SK-N-SH (cell line): ENCODE measurements at regions not wholly inside any gene's neighbourhood (a gene's known extent, or its start where the extent isn't known, plus 50 kb on each side); places are given as distances from the start of the nearest gene placed in this dataset.

ENCODE experiments used
- CTCF ChIA-PET: fragments of 300-600, 350-600 bp; formaldehyde crosslinking; extraction: SDS; loops from one replicate; lab custom pipeline; 2021; lab: Yijun Ruan, JAX
- POLR2A ChIA-PET: fragments of 350-600 bp; sonication (Branson Sonifier 250); formaldehyde crosslinking; extraction: SDS; loops from one replicate; lab custom pipeline; 2020; ENCODE audit warnings: antibody characterized with exemption, inconsistent platforms; lab: Yijun Ruan, JAX
- DNase-seq: peaks from one replicate; pipeline ENCODE4 v3.0.0; 2012
- H2AFZ ChIP-seq: fragments of 200-600 bp; sonication (generic); 2 replicates; pipeline ENCODE4 v1.8.1; 2016; ENCODE audit warnings: antibody characterized with exemption, mild to moderate bottlenecking, low read depth
- H3F3A ChIP-seq: fragments of 200-600 bp; sonication (generic); replicated peaks from 2 replicates; pipeline ENCODE3; 2016; ENCODE audit warnings: antibody characterized with exemption, mild to moderate bottlenecking; ENCODE audit not compliant: insufficient read depth
- H3K27ac ChIP-seq, 2 experiments: fragments of 200-500 bp in 1 of 2; fragments of 200-600 bp in 1 of 2; sonication (Bioruptor generic) in 1 of 2; sonication (generic), shearing (Covaris generic) in 1 of 2; 2 replicates each; pipeline versions ENCODE4 v1.5.1 to v1.6.1; 2014 to 2016; ENCODE audit warnings: low read depth in 2 of 2, inconsistent platforms in 1 of 2, low read length in 1 of 2, mild to moderate bottlenecking in 1 of 2, mixed read lengths in 1 of 2
- H3K27me3 ChIP-seq: fragments of 200-600 bp; sonication (generic), shearing (Covaris generic); 2 replicates; pipeline ENCODE4 v1.6.1; 2016; ENCODE audit warnings: mixed run types; ENCODE audit not compliant: insufficient read depth
- H3K36me3 ChIP-seq, 2 experiments: fragments of 200-500 bp in 1 of 2; fragments of 200-600 bp in 1 of 2; sonication (Bioruptor generic) in 1 of 2; sonication (generic) in 1 of 2; replicated peaks in 1 of 2; 2 replicates each; pipeline versions ENCODE3 to v1.5.1; 2014 to 2016; ENCODE audit warnings: low read length in 1 of 2, mild to moderate bottlenecking in 1 of 2; ENCODE audit not compliant: insufficient read depth in 2 of 2, control insufficient read depth in 1 of 2
- H3K4me1 ChIP-seq, 2 experiments: fragments of 200-500 bp in 1 of 2; fragments of 200-600 bp in 1 of 2; sonication (Bioruptor generic) in 1 of 2; sonication (generic), shearing (Covaris generic) in 1 of 2; 2 replicates each; pipeline versions ENCODE4 v1.5.1 to v1.6.1; 2014 to 2016; ENCODE audit warnings: low read depth in 1 of 2, low read length in 1 of 2, mixed run types in 1 of 2; ENCODE audit not compliant: insufficient read depth in 2 of 2, control insufficient read depth in 1 of 2
- H3K4me2 ChIP-seq: fragments of 200-600 bp; sonication (generic), shearing (Covaris generic); 2 replicates; pipeline ENCODE4 v1.6.1; 2017; ENCODE audit warnings: mixed run types
- H3K4me3 ChIP-seq, 2 experiments: fragments of 200-500 bp in 1 of 2; fragments of 200-600 bp in 1 of 2; sonication (Bioruptor generic) in 1 of 2; sonication (generic), shearing (Covaris generic) in 1 of 2; 2 replicates each; pipeline versions ENCODE4 v1.5.1 to v1.8.1; 2014 to 2016; ENCODE audit warnings: low read depth in 2 of 2, inconsistent platforms in 1 of 2, low read length in 1 of 2, mild to moderate bottlenecking in 1 of 2, mixed read lengths in 1 of 2, moderate library complexity in 1 of 2
- H3K79me2 ChIP-seq: fragments of 200-600 bp; sonication (generic); 2 replicates; pipeline ENCODE4 v1.8.1; 2017; ENCODE audit warnings: mild to moderate bottlenecking; ENCODE audit not compliant: insufficient read depth
- H3K9ac ChIP-seq: fragments of 200-600 bp; sonication (generic); 2 replicates; pipeline ENCODE4 v1.6.1; 2017; ENCODE audit warnings: mixed run types
- H3K9me2 ChIP-seq: fragments of 200-600 bp; sonication (generic); 2 replicates; pipeline ENCODE4 v1.6.1; 2017; ENCODE audit warnings: mixed run types
- H3K9me3 ChIP-seq: fragments of 200-600 bp; sonication (generic); 2 replicates; pipeline ENCODE4 v1.6.1; 2017; ENCODE audit warnings: mixed run types, mild to moderate bottlenecking, moderate library complexity
- H4K20me1 ChIP-seq: fragments of 200-600 bp; sonication (generic); 2 replicates; pipeline ENCODE4 v1.6.1; 2017; ENCODE audit warnings: mild to moderate bottlenecking, mixed run types; ENCODE audit not compliant: insufficient read depth
- CHD2 ChIP-seq: fragments of 150-350 bp; IDR thresholded peaks from 2 replicates; pipeline ENCODE4 v1.6.1; 2018; ENCODE audit warnings: low read length; ENCODE audit not compliant: partially characterized antibody
- ELF1 ChIP-seq: IDR thresholded peaks from 2 replicates; pipeline ENCODE4 v1.4.0; 2012
- EP300 ChIP-seq, 2 experiments: IDR thresholded peaks; 2 replicates each; pipeline versions ENCODE4 v1.4.0 to v1.6.1; 2012; ENCODE audit warnings: borderline replicate concordance in 1 of 2, low read depth in 1 of 2, low read length in 1 of 2
- FOXM1 ChIP-seq: IDR thresholded peaks from 2 replicates; pipeline ENCODE4 v1.4.0; 2012; ENCODE audit warnings: low read depth, mild to moderate bottlenecking
- GABPA ChIP-seq: IDR thresholded peaks from 2 replicates; pipeline ENCODE4 v1.4.0; 2012; ENCODE audit warnings: low read depth, mild to moderate bottlenecking
- NFIC ChIP-seq: IDR thresholded peaks from 2 replicates; pipeline ENCODE4 v1.4.0; 2012; ENCODE audit warnings: borderline replicate concordance
- NRF1 ChIP-seq: IDR thresholded peaks from 2 replicates; pipeline ENCODE4 v1.6.1; 2012; ENCODE audit warnings: low read depth, mild to moderate bottlenecking, low read length
- RAD21 ChIP-seq: IDR thresholded peaks from 2 replicates; pipeline ENCODE4 v1.6.1; 2012; ENCODE audit warnings: mild to moderate bottlenecking, low read length
- SIN3A ChIP-seq: IDR thresholded peaks from 2 replicates; pipeline ENCODE4 v1.6.1; 2012; ENCODE audit warnings: low read depth, mild to moderate bottlenecking, low read length, moderate library complexity, borderline replicate concordance
- TCF12 ChIP-seq: IDR thresholded peaks from 2 replicates; pipeline ENCODE4 v1.4.0; 2012
- YY1 ChIP-seq: IDR thresholded peaks from 2 replicates; pipeline ENCODE4 v1.4.0; 2012; ENCODE audit warnings: low read depth, mild to moderate bottlenecking
- WGBS: methylation state at CpG from one replicate; pipeline ENCODE4 v1.1.6; 2017; ENCODE audit warnings: low lambda C conversion rate; 5-methylcytosine and 5-hydroxymethylcytosine counted together
- TF ChIP-seq, protein P1 (sequence below): IDR thresholded peaks from 2 replicates; pipeline ENCODE4 v1.4.0; 2012; ENCODE audit warnings: low read depth, borderline replicate concordance
- TF ChIP-seq, protein P2 (sequence below): IDR thresholded peaks from 2 replicates; pipeline ENCODE4 v1.4.0; 2012; ENCODE audit warnings: low read depth
- TF ChIP-seq, protein P3 (sequence below): IDR thresholded peaks from 2 replicates; pipeline ENCODE4 v1.6.1; 2012; ENCODE audit warnings: mild to moderate bottlenecking, low read depth, low read length, moderate library complexity
- TF ChIP-seq, protein P4 (sequence below): IDR thresholded peaks from 2 replicates; pipeline ENCODE4; 2012

DNA sequence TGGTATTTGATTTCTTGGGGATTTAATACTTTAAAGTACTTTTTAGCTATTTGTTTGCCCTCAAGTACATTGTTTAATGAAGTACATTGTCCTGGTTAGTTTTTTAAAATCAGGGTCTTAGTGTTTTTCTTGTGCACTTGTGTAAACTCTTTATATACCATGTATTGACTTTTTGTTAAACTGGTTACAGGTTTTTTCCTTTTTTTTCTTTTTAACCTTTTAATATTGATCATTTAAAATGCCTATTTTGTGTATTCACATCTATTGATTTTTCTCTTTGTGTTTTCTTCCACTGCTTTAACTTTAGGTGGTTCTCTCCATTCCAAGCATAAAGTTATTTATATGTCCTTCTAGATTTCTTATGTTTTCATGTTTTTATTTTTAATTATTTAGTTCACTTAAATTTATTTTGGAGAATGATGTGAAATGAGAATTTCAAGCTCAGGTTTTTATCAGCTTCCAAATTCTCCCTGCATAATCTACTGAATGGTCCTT lies 84.5 kb upstream of the MYCN start (continued):
- TF ChIP-seq, protein P1, sequence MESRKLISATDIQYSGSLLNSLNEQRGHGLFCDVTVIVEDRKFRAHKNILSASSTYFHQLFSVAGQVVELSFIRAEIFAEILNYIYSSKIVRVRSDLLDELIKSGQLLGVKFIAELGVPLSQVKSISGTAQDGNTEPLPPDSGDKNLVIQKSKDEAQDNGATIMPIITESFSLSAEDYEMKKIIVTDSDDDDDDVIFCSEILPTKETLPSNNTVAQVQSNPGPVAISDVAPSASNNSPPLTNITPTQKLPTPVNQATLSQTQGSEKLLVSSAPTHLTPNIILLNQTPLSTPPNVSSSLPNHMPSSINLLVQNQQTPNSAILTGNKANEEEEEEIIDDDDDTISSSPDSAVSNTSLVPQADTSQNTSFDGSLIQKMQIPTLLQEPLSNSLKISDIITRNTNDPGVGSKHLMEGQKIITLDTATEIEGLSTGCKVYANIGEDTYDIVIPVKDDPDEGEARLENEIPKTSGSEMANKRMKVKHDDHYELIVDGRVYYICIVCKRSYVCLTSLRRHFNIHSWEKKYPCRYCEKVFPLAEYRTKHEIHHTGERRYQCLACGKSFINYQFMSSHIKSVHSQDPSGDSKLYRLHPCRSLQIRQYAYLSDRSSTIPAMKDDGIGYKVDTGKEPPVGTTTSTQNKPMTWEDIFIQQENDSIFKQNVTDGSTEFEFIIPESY = no peak
- TF ChIP-seq EP300 (IDR thresholded peaks at IDR 0.05; ENCODE audit: borderline replicate concordance in 1 of 2, low read depth in 1 of 2, low read length in 1 of 2) = no peak
- no peak for TF ChIP-seq GABPA
- TF ChIP-seq, protein P2, sequence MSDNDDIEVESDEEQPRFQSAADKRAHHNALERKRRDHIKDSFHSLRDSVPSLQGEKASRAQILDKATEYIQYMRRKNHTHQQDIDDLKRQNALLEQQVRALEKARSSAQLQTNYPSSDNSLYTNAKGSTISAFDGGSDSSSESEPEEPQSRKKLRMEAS = no peak

DNA sequence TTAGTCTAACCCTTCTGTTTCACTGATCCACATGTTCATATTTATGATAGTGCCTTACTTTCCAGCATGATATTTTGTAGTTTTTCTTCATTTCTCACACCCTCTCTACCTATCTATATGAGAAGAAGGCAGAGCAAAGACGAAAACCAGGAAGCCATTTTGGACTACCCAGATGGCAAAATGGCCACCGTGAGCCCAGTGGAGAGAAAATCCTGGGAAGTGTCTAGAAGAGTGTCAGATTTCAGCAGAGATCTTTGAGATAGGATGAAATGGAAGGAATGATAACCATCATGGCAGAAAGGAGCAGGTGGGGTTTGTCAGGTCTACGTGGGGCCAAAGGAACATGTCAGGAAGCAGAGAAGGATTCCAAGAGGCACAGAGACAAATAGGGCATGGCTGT lies 84.0 kb upstream of the MYCN start:
- 32% methylated on average over 3 of the region's 3 CpGs for whole genome bisulfite sequencing
- H3K27me3 ChIP-seq = no peaks in the 10 kb centered on the region
- no peak overlapping the region for H3K27ac ChIP-seq
- CTCF ChIA-PET = interaction anchor here (1.8 kb wide), 1 partner anchor 752 kb away, joined by 8 read pairs; no protein-coding TSS in a partner anchor
- H2AFZ ChIP-seq = no peak overlapping the region
- no peaks in the 10 kb centered on the region for H3K4me1 ChIP-seq
- no peak overlapping the region for H3K4me3 ChIP-seq
- no peak for DNase-seq
- no peaks in the 10 kb centered on the region for H3F3A ChIP-seq
- no peaks in the 10 kb centered on the region for H3K9me2 ChIP-seq
- H4K20me1 ChIP-seq = no peaks in the 10 kb centered on the region
- POLR2A ChIA-PET = interaction anchor here (0.6 to 0.7 kb wide), 2 partner anchors 11 to 664 kb away, joined by 3 to 4 read pairs; no protein-coding TSS in a partner anchor
- TF ChIP-seq, protein P3, sequence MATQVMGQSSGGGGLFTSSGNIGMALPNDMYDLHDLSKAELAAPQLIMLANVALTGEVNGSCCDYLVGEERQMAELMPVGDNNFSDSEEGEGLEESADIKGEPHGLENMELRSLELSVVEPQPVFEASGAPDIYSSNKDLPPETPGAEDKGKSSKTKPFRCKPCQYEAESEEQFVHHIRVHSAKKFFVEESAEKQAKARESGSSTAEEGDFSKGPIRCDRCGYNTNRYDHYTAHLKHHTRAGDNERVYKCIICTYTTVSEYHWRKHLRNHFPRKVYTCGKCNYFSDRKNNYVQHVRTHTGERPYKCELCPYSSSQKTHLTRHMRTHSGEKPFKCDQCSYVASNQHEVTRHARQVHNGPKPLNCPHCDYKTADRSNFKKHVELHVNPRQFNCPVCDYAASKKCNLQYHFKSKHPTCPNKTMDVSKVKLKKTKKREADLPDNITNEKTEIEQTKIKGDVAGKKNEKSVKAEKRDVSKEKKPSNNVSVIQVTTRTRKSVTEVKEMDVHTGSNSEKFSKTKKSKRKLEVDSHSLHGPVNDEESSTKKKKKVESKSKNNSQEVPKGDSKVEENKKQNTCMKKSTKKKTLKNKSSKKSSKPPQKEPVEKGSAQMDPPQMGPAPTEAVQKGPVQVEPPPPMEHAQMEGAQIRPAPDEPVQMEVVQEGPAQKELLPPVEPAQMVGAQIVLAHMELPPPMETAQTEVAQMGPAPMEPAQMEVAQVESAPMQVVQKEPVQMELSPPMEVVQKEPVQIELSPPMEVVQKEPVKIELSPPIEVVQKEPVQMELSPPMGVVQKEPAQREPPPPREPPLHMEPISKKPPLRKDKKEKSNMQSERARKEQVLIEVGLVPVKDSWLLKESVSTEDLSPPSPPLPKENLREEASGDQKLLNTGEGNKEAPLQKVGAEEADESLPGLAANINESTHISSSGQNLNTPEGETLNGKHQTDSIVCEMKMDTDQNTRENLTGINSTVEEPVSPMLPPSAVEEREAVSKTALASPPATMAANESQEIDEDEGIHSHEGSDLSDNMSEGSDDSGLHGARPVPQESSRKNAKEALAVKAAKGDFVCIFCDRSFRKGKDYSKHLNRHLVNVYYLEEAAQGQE = no peak
- TF ChIP-seq, all 33 proteins: peak for 0
- no peaks in the 10 kb centered on the region for H3K36me3 ChIP-seq
- 0 out of 2 replicates have a peak, but pooled peaks cover 6% of the 10 kb centered on the region for H3K9me3 ChIP-seq
- H3K4me2 ChIP-seq = no peak overlapping the region
- H3K9ac ChIP-seq = no peak overlapping the region
- no peaks in the 10 kb centered on the region for H3K79me2 ChIP-seq

DNA sequence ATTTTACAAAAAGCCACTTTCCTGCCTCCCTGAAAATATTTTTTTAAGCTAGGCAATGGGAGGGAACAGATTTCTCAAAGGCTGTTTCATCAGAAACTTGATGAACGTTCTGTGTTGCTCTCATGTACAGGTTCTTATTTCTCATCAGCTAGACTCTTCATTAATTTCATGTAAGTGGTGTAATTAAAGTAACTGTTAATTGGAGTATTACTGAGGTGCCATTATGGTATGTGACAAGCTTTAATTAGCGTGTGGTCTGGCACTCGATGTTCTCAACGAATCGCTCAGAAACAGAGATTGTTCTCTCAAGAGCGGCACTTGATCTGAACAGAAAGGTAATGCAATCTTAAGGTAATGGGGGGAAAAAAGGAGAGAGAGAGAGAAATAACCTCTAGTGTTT lies 81.9 kb upstream of the MYCN start:
- DNase-seq = no peak
- no peaks in the 10 kb centered on the region for H4K20me1 ChIP-seq
- no peak overlapping the region for H2AFZ ChIP-seq
- no peaks in the 10 kb centered on the region for H3K36me3 ChIP-seq
- no peak overlapping the region for H3K4me3 ChIP-seq
- H3K27ac ChIP-seq = no peak overlapping the region
- no peak overlapping the region for H3K4me2 ChIP-seq
- no peak overlapping the region for H3K9ac ChIP-seq
- no peaks in the 10 kb centered on the region for H3K79me2 ChIP-seq
- 0 out of 2 replicates have a peak, but pooled peaks cover 8% of the 10 kb centered on the region for H3K9me3 ChIP-seq
- no peaks in the 10 kb centered on the region for H3F3A ChIP-seq
- no peak for TF ChIP-seq SIN3A
- TF ChIP-seq TCF12 = no peak
- TF ChIP-seq YY1 = no peak
- TF ChIP-seq RAD21 = no peak
- TF ChIP-seq, protein P4, sequence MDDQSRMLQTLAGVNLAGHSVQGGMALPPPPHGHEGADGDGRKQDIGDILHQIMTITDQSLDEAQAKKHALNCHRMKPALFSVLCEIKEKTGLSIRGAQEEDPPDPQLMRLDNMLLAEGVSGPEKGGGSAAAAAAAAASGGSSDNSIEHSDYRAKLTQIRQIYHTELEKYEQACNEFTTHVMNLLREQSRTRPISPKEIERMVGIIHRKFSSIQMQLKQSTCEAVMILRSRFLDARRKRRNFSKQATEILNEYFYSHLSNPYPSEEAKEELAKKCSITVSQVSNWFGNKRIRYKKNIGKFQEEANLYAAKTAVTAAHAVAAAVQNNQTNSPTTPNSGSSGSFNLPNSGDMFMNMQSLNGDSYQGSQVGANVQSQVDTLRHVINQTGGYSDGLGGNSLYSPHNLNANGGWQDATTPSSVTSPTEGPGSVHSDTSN = no peak
- TF ChIP-seq ELF1 = no peak
- TF ChIP-seq NRF1 = no peak
- no peak for TF ChIP-seq CHD2
- TF ChIP-seq NFIC = no peak
- no peak for TF ChIP-seq FOXM1
- no peaks in the 10 kb centered on the region for H3K27me3 ChIP-seq
- WGBS = 64% methylated on average over 6 of the region's 6 CpGs
- POLR2A ChIA-PET = no interaction called here
- CTCF ChIA-PET = interaction anchor here (0.9 to 1.1 kb wide), 2 partner anchors 13 to 110 kb away, joined by 3 to 4 read pairs; no protein-coding TSS in a partner anchor
- no peaks in the 10 kb centered on the region for H3K9me2 ChIP-seq
- H3K4me1 ChIP-seq = no peaks in the 10 kb centered on the region
